Upper lobe of right lung (tissue), 1 donor: ENCODE measurements at regions not wholly inside any gene's neighbourhood (a gene's known extent, or its start where the extent isn't known, plus 50 kb on each side); places are given as distances from the start of the nearest gene placed in this dataset.

Experiments
- ATAC-seq: fragments of 200-7000 bp; cut with Tn5 transposase; one replicate; pipeline ENCODE4 v1.9.1; 2020; ENCODE audit warnings: mild to moderate bottlenecking, moderate library complexity
- DNase-seq: peaks from one replicate; pipeline ENCODE4 v3.0.0-alpha.2; 2020
- H3K27ac ChIP-seq: fragments of 200-600 bp; one replicate; pipeline ENCODE4 v1.8.0; 2022
- H3K27me3 ChIP-seq: fragments of 200-600 bp; one replicate; pipeline ENCODE4 v1.8.0; 2022; ENCODE audit warnings: mild to moderate bottlenecking
- H3K36me3 ChIP-seq: fragments of 200-600 bp; one replicate; pipeline ENCODE4 v1.8.0; 2022
- H3K4me1 ChIP-seq: fragments of 200-600 bp; one replicate; pipeline ENCODE4 v1.8.0; 2022
- H3K4me3 ChIP-seq: fragments of 200-600 bp; one replicate; pipeline ENCODE4 v1.8.0; 2022; ENCODE audit warnings: mild to moderate bottlenecking
- H3K9me3 ChIP-seq: fragments of 200-600 bp; one replicate; pipeline ENCODE4 v1.8.0; 2022
- CTCF ChIP-seq: fragments of 200-600 bp; IDR thresholded peaks from one replicate; pipeline ENCODE4 v1.8.0; 2022; ENCODE audit warnings: antibody characterized with exemption
- intact Hi-C: fragments of 100-400 bp; cut with DNase I; formaldehyde crosslinking; loops from one replicate; pipeline ENCODE4 v1.11.0; 2022
- donor health status: DM: no; HTN: yes; CAD: no; lungs with severe emphysema.

- Histone ChIP-seq H3K36me3 (no peaks in the 10 kb centered on the region), H3K4me3 (no peak overlapping the region), H3K4me1 (peaks cover 3% of the 10 kb centered on the region), H3K27me3 (no peaks in the 10 kb centered on the region), H3K27ac (no peak overlapping the region), H3K9me3 (no peaks in the 10 kb centered on the region)
- DNase-seq (no peak), ATAC-seq (no peak)
- intact Hi-C loops = no loop called here
- no peak for TF ChIP-seq CTCF
Observed at GRCh38 chr10:4201866-4202825, 417.1 kb upstream of the KLF6 start.

GRCh38 chr10:4199196-4199595 lies 414.2 kb upstream of the KLF6 start:
- intact Hi-C loops = no loop called here
- no peaks in the 10 kb centered on the region for H3K27me3 ChIP-seq
- H3K36me3 ChIP-seq = no peaks in the 10 kb centered on the region
- no peak overlapping the region for H3K4me3 ChIP-seq
- no peaks in the 10 kb centered on the region for H3K9me3 ChIP-seq
- DNase-seq (no peak), ATAC-seq (no peak)
- TF ChIP-seq CTCF = no peak
- H3K27ac ChIP-seq = no peak overlapping the region
- H3K4me1 ChIP-seq = peaks cover 13% of the 10 kb centered on the region

GRCh38 chr10:4198216-4198615 lies 413.2 kb upstream of the KLF6 start:
- intact Hi-C loops = no loop called here
- DNase-seq (no peak), ATAC-seq (no peak)
- no peaks in the 10 kb centered on the region for H3K9me3 ChIP-seq
- H3K4me1 ChIP-seq = peaks cover 13% of the 10 kb centered on the region
- no peak overlapping the region for H3K27ac ChIP-seq
- H3K36me3 ChIP-seq = no peaks in the 10 kb centered on the region
- no peak for TF ChIP-seq CTCF
- no peak overlapping the region for H3K4me3 ChIP-seq
- no peaks in the 10 kb centered on the region for H3K27me3 ChIP-seq

GRCh38 chr10:4197676-4198075 lies 412.7 kb upstream of the KLF6 start:
- Histone ChIP-seq H3K4me1 (peaks cover 13% of the 10 kb centered on the region), H3K36me3 (no peaks in the 10 kb centered on the region), H3K27me3 (no peaks in the 10 kb centered on the region), H3K27ac (no peak overlapping the region), H3K4me3 (no peak overlapping the region), H3K9me3 (no peaks in the 10 kb centered on the region)
- no peak for TF ChIP-seq CTCF
- ATAC-seq (no peak), DNase-seq (no peak)
- intact Hi-C loops = no loop called here

- no peak for DNase-seq
- intact Hi-C loops = no loop called here
- ATAC-seq = no peak
- H3K4me1 ChIP-seq = peaks cover 13% of the 10 kb centered on the region
- H3K36me3 ChIP-seq = no peaks in the 10 kb centered on the region
- TF ChIP-seq CTCF = no peak
- H3K9me3 ChIP-seq = no peaks in the 10 kb centered on the region
- H3K27me3 ChIP-seq = no peaks in the 10 kb centered on the region
- no peak overlapping the region for H3K4me3 ChIP-seq
- H3K27ac ChIP-seq = no peak overlapping the region
Observed at GRCh38 chr10:4196771-4197390, 411.9 kb upstream of the KLF6 start.
